ENCODE measurements at regions not wholly inside any gene's neighbourhood (a gene's known extent, or its start where the extent isn't known, plus 50 kb on each side); places are given as distances from the start of the nearest gene placed in this dataset.

GRCh38 chr17:65401561-65401960 is 159.9 kb downstream of the AXIN2 start:
- no TSS peak for BruUV-seq (replicated peaks)

GRCh38 chr17:65400701-65401100 is 160.7 kb downstream of the AXIN2 start:
- peak; percentile 80 for TF ChIP-seq ZNF512 (tag; IDR thresholded peaks at IDR 0.05)
- no peak for TF ChIP-seq NR0B1 (IDR thresholded peaks at IDR 0.05; ENCODE audit: partially characterized antibody)
- no peak for TF ChIP-seq SMARCC2 (IDR thresholded peaks at IDR 0.05; ENCODE audit: low read depth)
- Histone ChIP-seq H4K20me1 (replicated peaks; ENCODE audit: control insufficient read depth, insufficient read depth, low read length) (no peaks in the 10 kb centered on the region), H3K27ac (ENCODE audit: extremely low read depth, low read depth, low read length) (no peak overlapping the region), H3K79me2 (ENCODE audit: control insufficient read depth, insufficient read depth, low read length) (no peaks in the 10 kb centered on the region), H3K27me3 (ENCODE audit: control insufficient read depth in 2 of 2, insufficient read depth in 2 of 2, low read length in 2 of 2) (peaks cover 0 to 6% of the 10 kb centered on the region in 2 experiments; a peak in 2 of 5 replicates), H2AFZ (ENCODE audit: low read depth, low read length) (no peak overlapping the region), H3K9me1 (ENCODE audit: control insufficient read depth, insufficient read depth, low read length) (no peaks in the 10 kb centered on the region), H3K4me2 (ENCODE audit: insufficient read depth, low read length) (no peak overlapping the region), H3K4me3 (no peak overlapping the region), H3K9ac (ENCODE audit: insufficient read depth in 1 of 2, low read depth in 2 of 2, low read length in 2 of 2) (no peak overlapping the region), H3K9me3 (replicated peaks; ENCODE audit: control insufficient read depth, insufficient read depth, low read depth, low read length) (no peaks in the 10 kb centered on the region), H3K36me3 (ENCODE audit: control insufficient read depth, insufficient read depth, low read length) (no peaks in the 10 kb centered on the region), H3K4me1 (replicated peaks in 1 of 2; ENCODE audit: control insufficient read depth in 2 of 2, insufficient read depth in 2 of 2, low read length in 2 of 2) (no peaks in the 10 kb centered on the region)
- in situ Hi-C loops (cut with MboI) (no loop called here), intact Hi-C loops (cut with micrococcal nuclease) (no loop called here)
- ChIA-PET CTCF (ENCODE audit: low intra/inter-chr PET ratio) (no interaction called here), POLR2A (interaction anchor here (1.3 kb wide), 1 partner anchor 40 kb away, joined by 3 read pairs; no protein-coding TSS in a partner anchor)
- BruUV-seq (replicated peaks): no TSS peak
- ATAC-seq (no peak), DNase-seq (ENCODE audit: extremely low read depth in 1 of 4, low spot score in 3 of 4) (no peak), FAIRE-seq (no peak)
- 0% methylated on average over 1 of the region's 1 CpG for WGBS (ENCODE audit: insufficient coverage, low coverage, missing lambda C conversion rate)

More at GRCh38 chr17:65401561-65401960, 159.9 kb downstream of the AXIN2 start:
- no peak overlapping the region for H3K27ac ChIP-seq (ENCODE audit: extremely low read depth, low read depth, low read length)
- H3K36me3 ChIP-seq (ENCODE audit: control insufficient read depth, insufficient read depth, low read length): no peaks in the 10 kb centered on the region
- TF ChIP-seq PTTG1 (tag; IDR thresholded peaks at IDR 0.05; ENCODE audit: low read depth) (no peak), ZNF24 (IDR thresholded peaks at IDR 0.05) (no peak), THAP7 (CRISPR knock-in tag; IDR thresholded peaks at IDR 0.05) (no peak), BRD4 (IDR thresholded peaks at IDR 0.05) (no peak), ZKSCAN8 (CRISPR knock-in tag; IDR thresholded peaks at IDR 0.05) (no peak), CHD1 (IDR thresholded peaks at IDR 0.05; ENCODE audit: low read length) (no peak), MECOM (CRISPR knock-in tag; IDR thresholded peaks at IDR 0.05) (no peak), SMAD1 (IDR thresholded peaks at IDR 0.05; ENCODE audit: low read depth, low read length, partially characterized antibody) (no peak)
- DNase-seq (ENCODE audit: extremely low read depth in 1 of 4, low spot score in 3 of 4): no peak
- in situ Hi-C loops (cut with MboI) (no loop called here), intact Hi-C loops (cut with micrococcal nuclease) (no loop called here)
- H3K79me2 ChIP-seq (ENCODE audit: control insufficient read depth, insufficient read depth, low read length): no peaks in the 10 kb centered on the region
- WGBS (ENCODE audit: insufficient coverage, low coverage, missing lambda C conversion rate): 2% methylated on average over 3 of the region's 3 CpGs
- H2AFZ ChIP-seq (ENCODE audit: low read depth, low read length): no peak overlapping the region
- ChIA-PET POLR2A (interaction anchor here (1.3 kb wide), 1 partner anchor 41 kb away, joined by 3 read pairs; no protein-coding TSS in a partner anchor), CTCF (ENCODE audit: low intra/inter-chr PET ratio) (no interaction called here)
- no peaks in the 10 kb centered on the region for H3K9me3 ChIP-seq (replicated peaks; ENCODE audit: control insufficient read depth, insufficient read depth, low read depth, low read length)
- H3K9ac ChIP-seq (ENCODE audit: insufficient read depth in 1 of 2, low read depth in 2 of 2, low read length in 2 of 2): no peak overlapping the region
- H4K20me1 ChIP-seq (replicated peaks; ENCODE audit: control insufficient read depth, insufficient read depth, low read length): no peaks in the 10 kb centered on the region
- H3K4me1 ChIP-seq (replicated peaks in 1 of 2; ENCODE audit: control insufficient read depth in 2 of 2, insufficient read depth in 2 of 2, low read length in 2 of 2): no peaks in the 10 kb centered on the region
- no peak overlapping the region for H3K4me3 ChIP-seq
- FAIRE-seq: no peak
- H3K27me3 ChIP-seq (ENCODE audit: control insufficient read depth in 2 of 2, insufficient read depth in 2 of 2, low read length in 2 of 2): peaks cover 0 to 6% of the 10 kb centered on the region in 2 experiments; a peak in 2 of 5 replicates
- H3K4me2 ChIP-seq (ENCODE audit: insufficient read depth, low read length): no peak overlapping the region
- H3K9me1 ChIP-seq (ENCODE audit: control insufficient read depth, insufficient read depth, low read length): peaks cover 2% of the 10 kb centered on the region
- ATAC-seq: no peak
